ENCODE measurements at regions not wholly inside any gene's neighbourhood (a gene's known extent, or its start where the extent isn't known, plus 50 kb on each side); places are given as distances from the start of the nearest gene placed in this dataset.
"Not testable (repeated sequence)": the region's sequence is repeated elsewhere in the genome, so short reads cannot be mapped to it uniquely, and the experiment has no call there.

DNA sequence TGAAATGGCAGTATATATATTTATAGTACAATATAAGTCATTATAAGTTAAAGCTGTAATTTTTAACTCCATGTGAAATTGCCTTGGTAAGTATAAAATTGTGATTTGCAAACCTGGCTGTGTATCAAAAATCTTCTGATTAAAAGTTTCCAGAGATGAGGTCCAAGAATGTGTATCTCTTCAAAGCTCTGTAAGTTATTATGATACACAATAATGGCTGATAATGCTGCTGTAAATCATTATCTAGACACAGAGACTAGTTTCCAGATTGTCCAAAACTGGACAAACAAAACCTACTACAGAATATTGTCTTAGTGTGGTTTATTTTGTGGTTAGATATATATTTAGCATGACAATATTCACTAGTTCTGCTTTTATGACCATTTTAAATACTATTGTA, 514.8 kb downstream of the SLC6A15 start:
- TF ChIP-seq, protein P1, sequence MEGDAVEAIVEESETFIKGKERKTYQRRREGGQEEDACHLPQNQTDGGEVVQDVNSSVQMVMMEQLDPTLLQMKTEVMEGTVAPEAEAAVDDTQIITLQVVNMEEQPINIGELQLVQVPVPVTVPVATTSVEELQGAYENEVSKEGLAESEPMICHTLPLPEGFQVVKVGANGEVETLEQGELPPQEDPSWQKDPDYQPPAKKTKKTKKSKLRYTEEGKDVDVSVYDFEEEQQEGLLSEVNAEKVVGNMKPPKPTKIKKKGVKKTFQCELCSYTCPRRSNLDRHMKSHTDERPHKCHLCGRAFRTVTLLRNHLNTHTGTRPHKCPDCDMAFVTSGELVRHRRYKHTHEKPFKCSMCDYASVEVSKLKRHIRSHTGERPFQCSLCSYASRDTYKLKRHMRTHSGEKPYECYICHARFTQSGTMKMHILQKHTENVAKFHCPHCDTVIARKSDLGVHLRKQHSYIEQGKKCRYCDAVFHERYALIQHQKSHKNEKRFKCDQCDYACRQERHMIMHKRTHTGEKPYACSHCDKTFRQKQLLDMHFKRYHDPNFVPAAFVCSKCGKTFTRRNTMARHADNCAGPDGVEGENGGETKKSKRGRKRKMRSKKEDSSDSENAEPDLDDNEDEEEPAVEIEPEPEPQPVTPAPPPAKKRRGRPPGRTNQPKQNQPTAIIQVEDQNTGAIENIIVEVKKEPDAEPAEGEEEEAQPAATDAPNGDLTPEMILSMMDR (conservative IDR thresholded peaks at IDR 0.05), result no peak
- H3K27ac ChIP-seq, result no peak overlapping the region

DNA sequence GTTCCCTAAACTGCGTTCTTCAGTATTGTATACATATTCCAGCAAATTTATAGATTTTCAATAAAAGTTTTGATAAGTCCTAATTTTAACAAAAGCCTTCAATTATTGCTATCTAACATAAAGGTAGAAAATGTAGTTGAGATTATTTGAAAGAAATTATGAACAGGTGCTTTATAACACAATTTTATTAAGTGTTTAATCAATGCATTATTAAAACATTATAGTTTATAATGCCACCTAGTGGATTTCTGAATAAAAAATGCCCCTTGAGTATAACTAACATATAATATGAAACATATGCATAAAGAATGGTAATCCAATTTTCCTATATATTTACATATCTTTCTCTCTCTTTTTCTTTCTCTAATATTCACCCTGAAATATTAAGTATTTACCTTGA, 515.3 kb downstream of the SLC6A15 start:
- TF ChIP-seq, protein P1 (conservative IDR thresholded peaks at IDR 0.05), result peak; percentile 70
- no peak overlapping the region for H3K27ac ChIP-seq

DNA sequence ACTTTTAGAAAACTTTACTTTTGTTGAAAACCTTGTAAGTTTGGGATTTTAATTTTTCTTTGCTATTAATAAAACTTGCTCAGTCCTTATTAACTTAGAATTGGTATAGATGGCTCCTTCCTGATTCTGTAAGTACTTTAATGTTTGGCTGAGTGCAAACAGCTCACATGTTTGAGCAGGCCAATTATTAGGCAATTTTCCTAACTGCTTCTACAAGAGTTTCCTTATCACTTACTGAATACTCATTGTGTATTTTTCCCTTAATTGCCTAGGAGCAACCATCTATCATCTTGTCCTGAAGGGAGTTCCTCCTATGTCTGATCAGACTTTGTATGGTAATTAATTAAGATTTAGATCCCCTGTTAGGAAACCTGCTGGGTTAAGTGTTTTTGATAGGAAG, 521.4 kb downstream of the SLC6A15 start:
- not testable (repeated sequence) for H3K27ac ChIP-seq

DNA sequence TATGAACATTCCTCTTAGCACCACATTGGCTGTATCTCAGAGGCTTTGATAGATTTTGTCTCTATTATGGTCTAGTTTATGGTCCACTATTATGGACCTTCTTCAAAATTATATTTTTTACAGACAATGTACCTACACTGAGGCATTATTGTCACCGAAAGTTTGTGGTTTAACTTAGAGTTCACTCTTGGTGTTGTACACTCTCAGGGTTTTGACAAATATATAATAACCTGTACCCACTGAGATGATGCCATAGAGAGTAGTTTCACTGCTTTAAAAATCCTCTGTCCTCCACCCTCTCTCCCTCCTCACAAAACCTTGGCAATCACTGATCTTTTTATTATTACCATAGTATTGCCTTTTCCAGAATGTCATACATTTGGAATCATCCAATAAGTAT, 528.2 kb downstream of the SLC6A15 start:
- TF ChIP-seq, protein P1 (conservative IDR thresholded peaks at IDR 0.05), result no peak

DNA sequence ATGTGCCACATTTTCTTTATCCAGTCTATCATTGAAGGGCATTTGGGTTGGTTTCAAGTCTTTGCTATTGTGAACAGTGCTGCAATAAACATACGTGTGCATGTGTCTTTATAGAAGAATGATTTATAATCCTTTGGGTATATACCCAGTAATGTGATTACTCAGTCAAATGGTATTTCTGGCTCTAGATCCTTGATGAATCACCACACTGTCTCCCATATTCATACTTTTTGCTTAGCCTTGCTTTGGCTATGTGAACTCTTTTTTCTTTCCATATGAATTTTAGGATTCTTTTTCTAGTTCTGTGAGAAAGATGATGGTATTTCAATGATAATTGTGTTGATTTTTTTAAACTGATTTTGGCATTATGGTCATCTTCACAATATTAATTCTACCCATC, 530.1 kb downstream of the SLC6A15 start:
- H3K27ac ChIP-seq, result not testable (repeated sequence)

More for the DNA sequence above, 528.2 kb downstream of the SLC6A15 start:
- H3K27ac ChIP-seq, result no peak overlapping the region

DNA sequence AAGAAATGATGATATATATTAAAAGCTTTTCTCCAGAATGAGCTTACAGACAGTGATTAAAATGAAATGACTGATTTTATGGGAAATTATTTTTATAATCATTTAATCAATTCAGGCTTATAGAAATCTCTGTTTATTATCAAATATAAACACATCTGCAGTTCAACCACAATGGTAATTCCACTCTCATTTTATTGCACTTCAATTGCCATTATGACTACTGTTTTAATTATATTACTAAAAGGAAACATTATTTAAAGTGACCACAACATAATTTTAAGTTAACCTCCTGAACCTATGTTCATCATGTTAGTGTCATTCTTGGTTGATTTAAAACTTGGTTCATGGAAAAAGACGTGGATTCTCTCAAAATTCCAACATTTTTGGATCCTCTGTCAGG, 536.3 kb downstream of the SLC6A15 start:
- TF ChIP-seq, protein P1 (conservative IDR thresholded peaks at IDR 0.05), result no peak
- H3K27ac ChIP-seq, result no peak overlapping the region

DNA sequence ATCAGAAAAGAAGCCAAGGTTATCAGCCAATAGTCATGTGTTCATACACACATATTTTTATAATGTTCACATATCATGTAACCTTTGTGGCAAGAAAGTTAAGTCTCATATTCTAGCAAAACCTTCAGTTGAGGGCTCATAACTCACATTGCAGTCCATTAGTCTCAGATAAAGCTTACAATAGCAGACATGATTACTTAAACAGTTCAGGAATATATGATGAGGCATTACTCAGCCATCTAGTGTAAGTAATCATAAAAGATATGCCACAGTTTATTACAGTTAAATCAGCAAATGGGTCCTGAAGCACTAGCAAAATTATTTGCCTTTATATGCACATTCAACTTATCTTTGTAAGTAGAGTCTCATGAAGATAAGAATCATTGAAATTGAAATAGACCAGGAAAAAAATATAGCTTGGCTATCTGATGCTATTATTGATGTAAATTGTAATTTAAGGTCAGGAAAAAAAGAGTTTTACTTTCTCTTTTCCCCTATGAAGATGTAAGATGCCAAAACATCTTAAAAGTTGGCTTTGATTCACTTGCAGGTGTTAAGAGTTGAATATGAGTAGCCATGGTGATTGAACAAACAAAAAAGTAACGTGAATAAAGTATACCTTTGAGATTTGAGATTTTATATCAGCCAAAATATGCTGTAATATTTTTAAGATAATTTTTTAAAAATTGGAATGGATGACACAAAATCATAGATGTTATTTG, 537.0 kb downstream of the SLC6A15 start:
- TF ChIP-seq, protein P1 (conservative IDR thresholded peaks at IDR 0.05), result no peak
- no peak overlapping the region for H3K27ac ChIP-seq

DNA sequence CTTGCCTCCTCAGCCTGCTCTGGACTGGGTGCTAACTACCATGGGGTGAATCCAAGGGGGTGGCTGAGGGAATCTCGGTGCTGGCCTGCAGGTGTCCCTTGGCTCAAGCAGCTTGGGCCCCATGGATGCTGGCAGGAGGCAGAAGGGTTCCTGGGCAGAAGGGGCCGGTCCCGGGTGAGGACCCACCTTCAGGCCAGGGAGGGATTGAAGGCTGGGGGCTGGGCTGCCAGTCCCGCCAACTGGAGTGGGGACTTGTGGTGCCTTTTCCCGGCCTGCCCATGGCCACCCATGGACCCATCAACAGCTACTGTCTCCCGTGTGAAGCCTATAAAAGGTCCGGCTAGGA, 550.1 kb downstream of the SLC6A15 start:
- TF ChIP-seq, protein P1 (conservative IDR thresholded peaks at IDR 0.05), result no peak

More for the DNA sequence above, 550.1 kb downstream of the SLC6A15 start:
- no peak overlapping the region for H3K27ac ChIP-seq

Data from VCaP (cell line).